ENCODE measurements at regions not wholly inside any gene's neighbourhood (a gene's known extent, or its start where the extent isn't known, plus 50 kb on each side); places are given as distances from the start of the nearest gene placed in this dataset.

DNA sequence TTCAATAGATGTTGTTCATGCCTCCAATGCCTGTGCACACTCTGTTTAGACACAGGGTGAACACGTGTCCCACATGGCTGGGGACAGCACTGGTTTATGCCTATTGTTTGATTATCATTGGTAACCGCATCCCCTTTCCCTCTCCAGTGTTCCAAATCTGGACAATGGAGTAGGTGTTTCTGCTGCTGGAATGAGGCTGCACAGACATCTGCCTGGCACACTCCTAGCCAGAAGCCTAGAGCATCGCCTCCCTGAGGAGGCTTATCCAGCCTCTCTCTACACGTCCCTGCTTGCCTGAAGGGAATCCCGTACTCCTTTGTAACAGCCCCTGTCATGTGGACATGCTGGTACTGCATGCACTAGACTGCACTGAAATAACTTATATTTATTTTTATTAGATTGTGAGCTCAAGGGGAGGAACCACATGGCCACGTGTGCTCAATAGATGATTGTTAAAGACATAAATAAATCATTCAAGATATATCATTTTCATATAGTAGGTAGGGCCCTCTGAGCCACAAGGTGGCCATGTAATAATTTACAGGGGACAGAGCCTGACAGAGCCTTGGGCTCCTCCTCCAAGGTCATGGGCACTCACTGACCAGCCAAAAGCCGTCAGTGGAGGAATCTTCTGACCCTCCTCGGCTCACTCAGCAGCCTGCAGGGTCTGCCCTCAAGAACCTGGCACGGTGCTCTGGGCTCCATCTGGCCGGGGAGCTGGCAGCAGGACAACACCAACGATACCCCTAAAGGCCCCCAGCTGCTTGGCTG, 310.9 kb upstream of the ZNF32 start:
- TF ChIP-seq, protein P1, sequence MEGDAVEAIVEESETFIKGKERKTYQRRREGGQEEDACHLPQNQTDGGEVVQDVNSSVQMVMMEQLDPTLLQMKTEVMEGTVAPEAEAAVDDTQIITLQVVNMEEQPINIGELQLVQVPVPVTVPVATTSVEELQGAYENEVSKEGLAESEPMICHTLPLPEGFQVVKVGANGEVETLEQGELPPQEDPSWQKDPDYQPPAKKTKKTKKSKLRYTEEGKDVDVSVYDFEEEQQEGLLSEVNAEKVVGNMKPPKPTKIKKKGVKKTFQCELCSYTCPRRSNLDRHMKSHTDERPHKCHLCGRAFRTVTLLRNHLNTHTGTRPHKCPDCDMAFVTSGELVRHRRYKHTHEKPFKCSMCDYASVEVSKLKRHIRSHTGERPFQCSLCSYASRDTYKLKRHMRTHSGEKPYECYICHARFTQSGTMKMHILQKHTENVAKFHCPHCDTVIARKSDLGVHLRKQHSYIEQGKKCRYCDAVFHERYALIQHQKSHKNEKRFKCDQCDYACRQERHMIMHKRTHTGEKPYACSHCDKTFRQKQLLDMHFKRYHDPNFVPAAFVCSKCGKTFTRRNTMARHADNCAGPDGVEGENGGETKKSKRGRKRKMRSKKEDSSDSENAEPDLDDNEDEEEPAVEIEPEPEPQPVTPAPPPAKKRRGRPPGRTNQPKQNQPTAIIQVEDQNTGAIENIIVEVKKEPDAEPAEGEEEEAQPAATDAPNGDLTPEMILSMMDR (IDR thresholded peaks at IDR 0.05), result no peak
- no peak for TF ChIP-seq POLR2AphosphoS5 (IDR thresholded peaks at IDR 0.05)
- no peak for TF ChIP-seq POLR2A (IDR thresholded peaks at IDR 0.05)
